ENCODE measurements at regions not wholly inside any gene's neighbourhood (a gene's known extent, or its start where the extent isn't known, plus 50 kb on each side); places are given as distances from the start of the nearest gene placed in this dataset.
"Not testable (repeated sequence)": the region's sequence is repeated elsewhere in the genome, so short reads cannot be mapped to it uniquely, and the experiment has no call there.

DNA sequence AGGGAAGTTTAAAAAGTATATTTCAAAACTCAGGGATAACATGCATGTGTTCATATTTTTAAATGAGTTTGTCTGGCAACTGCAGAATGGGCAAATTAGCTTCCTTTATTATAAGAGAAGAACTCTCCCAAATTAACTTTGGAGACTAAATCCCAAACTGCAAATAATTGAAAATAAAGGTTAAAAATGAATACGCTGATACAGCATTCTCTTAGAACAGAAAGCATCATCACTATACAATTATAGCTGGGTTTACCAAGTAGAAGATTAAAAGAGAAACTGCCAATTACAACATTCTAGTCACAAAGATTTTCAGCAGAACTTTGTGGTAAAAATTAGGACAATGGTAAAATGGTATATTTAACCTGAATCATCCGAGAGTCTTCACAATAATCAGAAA, 73.3 kb downstream of the OLFM4 start:
- no peak for DNase-seq

DNA sequence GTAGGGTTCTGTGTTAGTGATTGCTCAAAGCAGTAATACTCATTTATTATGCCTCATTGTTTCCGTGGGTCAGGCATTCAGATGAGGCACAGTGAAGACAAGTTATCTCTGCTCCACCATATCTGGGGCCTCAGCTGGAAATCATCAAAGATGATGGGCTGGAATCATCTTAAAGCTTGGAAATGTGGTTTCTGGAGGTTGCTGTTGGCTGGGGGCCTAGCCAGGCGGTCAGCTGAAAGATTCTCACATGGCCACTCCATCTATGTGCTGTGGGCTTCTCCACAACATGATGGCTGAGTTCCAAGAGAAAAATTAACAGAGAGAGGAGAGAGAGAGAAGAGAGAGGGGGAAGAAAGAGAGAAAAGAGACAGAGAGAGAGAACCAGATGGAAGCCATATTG, 75.5 kb downstream of the OLFM4 start:
- no peak for DNase-seq

DNA sequence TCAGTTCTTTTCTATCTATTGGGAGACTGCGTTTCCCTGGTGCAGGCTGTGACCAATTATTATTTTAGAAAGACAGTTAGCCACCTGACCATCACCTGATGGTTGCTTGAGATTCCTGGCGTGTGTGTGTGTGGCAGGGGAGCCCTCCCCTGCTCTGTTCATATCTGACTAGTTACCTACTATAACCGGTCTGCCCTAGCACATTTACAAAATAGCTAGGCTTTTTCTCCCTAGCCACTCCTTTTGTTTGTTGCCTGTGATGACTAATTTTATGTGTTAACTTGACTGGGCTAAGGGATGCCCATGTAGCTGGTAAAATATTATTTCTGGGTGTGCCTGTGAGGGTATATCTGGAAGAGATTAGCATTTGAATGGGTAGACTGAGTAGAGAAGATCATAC, 76.9 kb downstream of the OLFM4 start:
- DNase-seq, result no peak

DNA sequence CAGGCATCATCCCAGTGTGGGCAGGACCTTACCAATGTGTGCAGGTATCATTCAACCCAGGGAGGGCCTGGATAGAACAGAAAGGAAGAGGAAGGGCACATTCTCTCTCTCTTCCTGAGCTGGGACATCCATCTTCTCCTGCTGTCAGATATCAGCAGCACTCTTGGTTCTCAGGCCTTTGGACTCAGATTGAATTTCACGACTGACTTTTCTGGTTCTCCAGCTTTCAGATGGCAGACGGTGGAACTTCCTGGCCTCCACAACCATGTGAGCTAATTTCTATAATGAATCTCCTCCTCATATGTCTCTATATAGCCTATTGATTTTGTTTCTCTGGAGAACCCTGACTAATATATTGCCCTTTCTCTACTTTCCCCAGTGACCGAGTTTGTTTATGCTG, 77.3 kb downstream of the OLFM4 start:
- DNase-seq, result no peak

DNA sequence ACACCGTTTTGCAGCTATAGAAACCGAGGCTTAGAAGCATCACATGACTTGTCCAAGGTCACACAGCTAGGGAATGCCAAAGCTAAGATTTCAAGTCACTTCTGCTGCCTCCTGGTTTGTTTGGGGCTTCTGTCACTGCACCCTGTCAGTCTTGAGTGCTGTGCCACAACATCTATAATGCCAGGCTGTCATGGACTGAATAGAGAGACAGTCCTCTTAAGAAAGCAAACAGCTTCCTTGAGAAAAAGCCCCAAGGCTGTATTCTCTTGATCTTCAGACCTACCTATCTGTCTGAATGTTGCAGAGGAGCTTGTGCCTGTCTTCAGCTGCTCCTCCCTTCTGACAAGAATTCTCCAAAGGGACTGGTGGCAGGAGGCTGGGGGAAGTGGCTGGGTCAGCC, 81.6 kb downstream of the OLFM4 start:
- no peak for DNase-seq

DNA sequence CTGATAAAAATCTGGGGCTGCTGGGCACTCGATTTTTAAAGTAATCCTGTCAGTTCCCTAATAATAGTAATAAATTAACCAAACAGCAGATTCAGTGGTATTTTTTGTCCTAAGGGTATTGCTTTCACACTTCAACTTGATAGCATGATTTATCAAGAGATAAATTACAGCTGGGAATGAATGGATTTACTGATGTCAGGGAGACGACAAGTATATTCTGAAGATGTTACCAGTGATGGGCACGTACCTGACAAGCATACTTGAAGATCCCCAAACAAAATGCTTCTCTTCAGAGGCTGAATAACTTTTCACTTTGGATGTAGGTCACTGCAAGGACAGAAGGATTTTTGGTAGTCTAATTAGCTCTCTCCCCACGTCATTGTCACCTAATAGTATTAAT, 82.0 kb downstream of the OLFM4 start:
- no peak for DNase-seq

DNA sequence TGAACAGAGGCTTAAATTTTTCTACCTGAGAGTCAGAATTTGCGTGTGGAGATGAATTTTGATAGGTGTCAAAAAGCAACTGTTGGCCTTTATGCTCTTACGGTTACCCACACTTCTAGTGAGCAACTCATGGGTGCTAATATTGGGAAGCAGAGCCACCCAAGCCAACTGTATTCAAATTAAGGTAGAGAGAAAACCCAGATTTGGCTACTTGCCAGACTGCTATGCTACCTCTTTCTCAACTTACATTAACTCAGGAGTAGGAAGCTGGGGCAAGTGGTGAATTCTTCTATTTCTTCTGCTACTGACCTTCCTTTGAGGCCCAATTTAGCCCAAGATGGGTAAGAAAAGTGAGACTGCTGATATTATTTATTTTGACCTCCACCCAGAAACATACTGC, 83.9 kb downstream of the OLFM4 start:
- DNase-seq, result peak; percentile 10

DNA sequence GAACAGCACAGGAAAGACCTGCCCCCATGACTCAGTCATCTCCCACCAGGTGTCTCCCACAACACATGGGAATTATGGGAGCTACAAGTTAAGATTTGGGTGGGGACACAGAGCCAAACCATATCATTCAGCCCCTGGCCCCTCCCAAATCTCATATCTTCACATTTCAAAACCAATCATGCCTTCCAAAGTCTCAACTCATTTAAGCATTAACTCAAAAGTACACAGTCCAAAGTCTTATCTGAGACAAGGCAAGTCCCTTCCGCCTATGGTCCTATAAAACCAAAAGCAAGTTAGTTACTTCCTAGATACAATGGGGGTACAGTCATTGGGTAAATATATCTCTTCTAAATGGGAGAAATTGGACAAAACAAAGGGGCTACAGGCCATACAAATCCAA, 88.4 kb downstream of the OLFM4 start:
- not testable (repeated sequence) for DNase-seq

DNA sequence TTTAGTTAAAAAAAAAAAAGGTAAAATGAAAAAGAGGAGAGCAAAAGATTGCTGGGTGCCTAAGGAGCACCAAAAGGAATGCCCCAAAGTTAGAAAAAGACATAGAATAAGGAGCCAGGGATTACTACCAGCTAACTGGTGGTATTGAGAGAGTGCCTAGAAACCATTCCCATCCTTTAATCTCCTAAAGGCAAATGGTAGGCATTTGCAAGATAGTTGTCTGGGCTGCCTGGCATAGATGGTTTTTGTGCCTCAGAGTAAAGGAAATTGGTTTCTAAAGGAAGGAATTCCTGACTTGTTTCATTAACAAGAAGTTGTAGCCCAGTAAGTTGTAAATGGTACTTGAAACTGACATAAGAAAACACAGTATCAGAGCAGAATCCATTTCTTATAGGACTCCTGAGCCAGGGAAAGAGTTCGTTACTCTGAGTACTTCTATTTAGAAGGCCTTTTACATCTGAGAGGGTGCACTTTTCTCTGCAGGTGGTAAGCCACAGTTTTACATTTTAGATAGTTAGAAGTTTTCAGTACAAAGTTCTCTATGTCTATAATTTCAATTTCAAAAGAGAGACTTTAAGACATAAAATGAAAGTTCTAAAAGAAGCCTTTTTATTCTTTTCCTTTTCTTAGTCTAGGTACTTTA, 92.6 kb downstream of the OLFM4 start:
- no peak for DNase-seq

DNA sequence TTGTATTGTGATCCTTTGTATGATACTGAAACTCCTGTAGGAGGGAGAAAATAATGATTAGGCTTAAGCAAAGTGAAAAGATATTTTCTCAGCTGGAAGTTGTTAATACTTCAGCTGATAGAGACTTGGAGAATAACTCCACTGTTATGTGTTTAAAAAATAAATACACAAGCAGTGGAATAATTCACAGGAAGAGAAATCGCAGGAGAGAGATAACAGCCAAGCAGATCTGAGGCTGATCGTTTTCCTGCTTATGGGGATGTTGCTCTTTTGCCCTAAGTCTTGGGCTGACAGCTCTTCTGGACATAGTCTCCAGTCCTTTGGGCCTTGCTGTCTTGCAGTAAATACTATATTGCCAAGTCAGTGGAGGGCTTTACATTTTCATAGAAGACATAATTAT, 93.3 kb downstream of the OLFM4 start:
- no peak for DNase-seq

DNA sequence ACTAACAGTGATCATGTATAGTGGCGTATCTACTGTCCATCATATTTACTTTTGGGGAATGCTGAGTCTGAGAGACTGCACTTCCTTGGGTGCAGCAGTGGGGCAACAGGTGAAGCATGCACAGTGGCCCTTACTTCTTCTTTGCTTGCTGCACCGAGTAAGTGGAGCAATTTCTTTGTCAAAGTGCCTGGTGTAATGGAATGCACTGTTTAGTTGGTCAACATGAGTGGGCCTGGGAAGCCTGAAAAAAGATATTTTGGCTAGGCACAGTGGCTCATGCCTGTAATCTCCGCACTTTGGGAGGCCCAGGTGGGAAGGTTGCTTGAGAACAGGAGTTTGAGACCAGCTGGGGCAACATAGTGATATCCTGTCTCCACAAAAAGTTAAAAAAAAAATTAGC, 94.9 kb downstream of the OLFM4 start:
- no peak for DNase-seq

DNA sequence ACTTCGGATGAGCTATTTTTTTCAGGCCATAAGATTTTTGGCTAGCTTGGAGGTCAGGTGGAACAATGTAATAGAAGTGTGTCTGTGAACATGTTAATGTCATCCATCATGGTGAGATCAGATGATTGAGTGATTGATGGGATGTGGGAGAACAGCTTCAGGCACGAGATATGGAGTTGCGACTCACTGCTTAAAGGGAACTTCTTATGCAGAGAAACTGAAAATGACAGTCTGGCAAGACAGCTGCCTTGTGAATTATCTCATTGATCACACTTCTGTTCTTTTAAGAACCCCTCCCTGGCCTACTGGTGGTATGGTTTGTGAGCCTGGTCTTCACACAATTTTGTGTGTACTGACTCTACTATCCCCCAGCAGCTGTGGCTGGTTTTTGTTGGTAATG, 96.0 kb downstream of the OLFM4 start:
- no peak for DNase-seq

DNA sequence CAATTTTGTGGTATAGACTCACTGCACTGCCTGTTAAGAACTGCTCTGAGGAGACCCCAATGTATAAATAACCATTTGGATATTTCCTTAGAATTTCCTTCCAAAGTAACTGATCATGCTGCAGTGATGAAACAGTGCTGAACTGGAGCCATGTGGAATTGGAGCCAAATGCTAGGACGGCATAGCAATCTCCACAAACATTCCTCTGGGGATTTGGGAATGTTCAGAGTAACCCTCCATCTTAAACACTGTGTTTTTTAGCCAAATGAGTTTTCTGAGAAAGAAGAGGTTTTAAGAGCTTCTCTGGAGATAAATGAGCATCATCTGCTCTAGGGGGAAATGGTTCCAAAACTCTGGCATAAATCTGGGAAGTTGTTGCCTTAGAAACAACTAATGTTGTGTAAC, 98.2 kb downstream of the OLFM4 start:
- no peak for DNase-seq

DNA sequence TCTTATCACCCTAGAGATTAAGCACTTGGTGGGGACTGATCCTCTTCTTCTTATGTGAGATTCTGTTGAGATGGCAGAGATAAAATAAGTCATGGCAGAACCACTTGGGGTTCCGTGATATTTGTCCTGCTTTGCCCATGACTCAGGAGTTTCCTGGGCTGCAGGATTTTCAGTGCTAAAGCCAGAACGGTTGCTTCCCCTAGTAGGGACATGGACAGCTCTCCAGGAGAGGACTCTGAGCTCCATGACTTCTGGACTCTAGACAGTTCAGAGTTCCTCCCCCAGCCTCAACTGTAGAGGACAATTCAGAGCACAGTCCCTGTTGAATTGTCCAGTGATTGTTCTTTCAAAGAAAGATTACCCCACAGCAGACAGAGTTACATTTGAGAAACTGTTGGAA, 98.8 kb downstream of the OLFM4 start:
- DNase-seq, result no peak

DNA sequence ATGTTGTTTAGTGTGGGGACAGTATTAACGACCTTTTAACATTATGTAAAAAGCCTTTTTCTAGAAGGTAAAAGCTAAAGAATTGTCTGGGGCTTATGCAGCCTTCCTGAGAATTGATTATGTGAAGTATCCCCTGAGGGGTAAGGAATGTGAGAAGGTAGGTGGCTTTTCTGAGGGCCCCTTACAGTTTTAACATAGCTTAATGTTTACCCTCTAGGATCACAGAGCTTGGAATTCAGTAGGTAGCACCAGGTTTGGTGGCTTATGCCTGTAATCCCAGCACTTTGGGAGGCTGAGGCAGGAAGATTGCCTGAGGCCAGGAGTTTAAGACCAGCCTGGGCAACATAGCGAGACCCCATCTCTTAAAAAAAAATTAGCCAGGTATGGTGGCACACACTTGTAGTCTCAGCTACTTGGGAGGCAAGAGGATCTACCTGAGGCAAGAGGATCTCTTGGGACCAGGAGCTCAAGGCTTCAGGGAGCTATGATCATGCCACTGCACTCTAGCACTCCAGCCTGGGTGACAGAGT, 101.3 kb downstream of the OLFM4 start:
- DNase-seq, result no peak

DNA sequence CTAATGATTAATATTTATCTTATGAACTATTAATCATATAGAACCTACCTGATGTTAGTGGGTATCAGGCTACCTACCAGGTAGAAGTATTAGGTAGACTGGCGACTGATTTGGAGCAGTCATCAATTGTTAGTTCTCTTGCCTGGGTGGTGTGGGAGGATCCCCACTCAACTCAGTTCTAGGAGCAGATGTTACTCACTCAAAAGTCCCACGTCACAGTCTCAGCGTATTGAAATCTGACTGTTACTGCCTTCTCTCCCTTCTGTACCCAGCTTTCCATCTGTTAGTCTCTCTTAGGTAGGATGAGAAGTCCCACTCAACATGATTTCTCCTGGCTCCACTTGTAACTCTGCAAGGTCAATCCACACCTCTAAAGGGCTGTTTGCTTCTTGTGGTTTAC, 102.7 kb downstream of the OLFM4 start:
- DNase-seq, result no peak

DNA sequence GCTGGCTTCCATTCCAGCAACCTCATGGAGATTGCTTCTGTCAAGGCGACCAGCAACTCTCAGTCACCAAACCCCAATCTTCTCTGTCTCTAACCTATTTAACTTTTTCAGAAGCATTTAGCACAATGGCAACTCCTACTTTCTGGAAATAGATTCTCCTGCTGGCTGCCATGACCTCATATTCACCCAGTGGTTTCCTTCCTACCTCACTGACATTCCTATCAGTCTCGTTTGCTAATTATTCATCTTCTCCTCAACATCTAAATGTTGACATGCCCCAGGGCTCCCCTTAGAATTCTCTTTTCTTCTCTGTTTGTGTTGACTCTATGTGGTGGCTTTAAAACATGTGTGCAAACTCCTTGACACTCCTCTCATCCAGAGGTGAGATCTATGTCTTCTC, 106.7 kb downstream of the OLFM4 start:
- DNase-seq, result no peak

DNA sequence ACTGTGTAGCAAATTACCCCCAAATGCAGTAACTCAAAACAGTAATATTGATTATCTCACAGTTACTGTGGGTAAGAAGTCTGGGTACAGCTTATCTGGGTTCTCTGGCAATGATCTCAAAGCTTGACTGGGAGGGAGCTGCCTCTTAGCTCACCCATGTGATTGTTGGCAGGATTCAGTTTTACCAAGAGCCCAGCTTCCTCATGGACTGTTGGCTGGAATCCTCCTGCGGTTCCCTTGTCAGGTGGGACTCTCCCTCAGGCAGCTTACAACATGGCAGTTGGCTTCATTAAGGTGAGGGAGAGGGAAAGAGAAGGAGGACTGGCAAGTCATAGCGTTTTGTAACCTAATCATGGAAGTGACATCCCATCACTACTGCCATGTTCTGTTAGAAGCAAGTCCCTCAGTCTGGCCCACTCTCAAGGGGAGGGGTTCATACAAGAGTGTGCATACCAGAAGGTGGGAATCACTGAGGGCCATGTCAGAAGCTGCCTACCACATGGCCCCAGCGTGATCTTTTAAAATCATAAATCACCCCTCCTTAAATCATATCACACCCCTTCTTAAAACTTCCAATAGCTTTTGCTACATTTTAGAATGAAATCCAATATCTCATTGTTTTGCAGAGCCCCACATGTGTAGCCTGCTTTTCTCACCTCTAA, 108.1 kb downstream of the OLFM4 start:
- DNase-seq, result no peak

DNA sequence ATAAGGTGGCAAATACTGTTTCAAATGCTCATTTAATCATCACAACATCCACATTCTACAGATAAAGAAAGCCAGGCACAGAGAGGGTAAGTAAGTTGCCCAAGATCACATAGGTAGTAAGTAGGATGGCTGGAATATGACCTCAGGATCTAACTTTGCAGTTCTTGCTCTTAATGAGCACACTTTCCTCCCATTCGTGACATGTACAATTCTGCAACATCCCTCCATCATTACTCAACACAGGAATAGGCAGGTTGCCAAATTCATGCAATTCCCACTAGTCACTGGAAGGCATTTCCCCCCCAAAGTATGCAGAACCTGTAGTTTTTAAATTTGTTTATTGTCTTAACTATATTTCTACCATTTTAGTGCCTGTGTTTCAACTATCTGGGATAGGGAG, 109.2 kb downstream of the OLFM4 start:
- no peak for DNase-seq

DNA sequence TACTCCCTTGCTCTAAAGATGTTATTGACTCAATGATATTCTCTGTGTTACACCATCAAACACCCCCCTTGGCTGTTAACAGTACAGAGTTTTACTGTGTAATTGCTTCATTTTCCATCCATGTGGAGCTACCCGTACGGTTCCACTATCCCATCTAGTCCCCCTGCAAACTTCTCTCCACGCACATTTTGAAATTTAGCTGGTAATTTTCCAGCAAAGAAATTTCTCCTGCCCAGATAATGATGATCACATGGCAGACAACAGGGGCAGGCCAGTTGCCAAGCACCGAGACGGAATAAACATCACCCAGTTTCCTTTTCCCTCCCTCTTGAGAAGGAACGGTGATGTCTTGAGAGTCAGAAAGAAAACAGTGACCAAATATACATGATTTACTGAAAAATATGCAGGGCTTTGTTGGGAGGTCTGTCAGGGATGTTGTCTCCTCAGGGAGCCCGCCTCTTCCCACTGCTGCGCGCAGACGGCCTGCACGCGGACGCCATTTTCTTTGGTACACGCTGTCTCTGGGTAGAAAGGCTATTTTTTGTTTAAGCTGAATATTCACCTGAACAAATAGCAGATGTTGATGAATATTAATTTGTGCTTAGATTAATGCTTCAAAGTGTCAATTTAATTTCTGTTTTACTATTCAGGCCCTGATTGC, 109.9 kb downstream of the OLFM4 start:
- DNase-seq, result no peak

DNA sequence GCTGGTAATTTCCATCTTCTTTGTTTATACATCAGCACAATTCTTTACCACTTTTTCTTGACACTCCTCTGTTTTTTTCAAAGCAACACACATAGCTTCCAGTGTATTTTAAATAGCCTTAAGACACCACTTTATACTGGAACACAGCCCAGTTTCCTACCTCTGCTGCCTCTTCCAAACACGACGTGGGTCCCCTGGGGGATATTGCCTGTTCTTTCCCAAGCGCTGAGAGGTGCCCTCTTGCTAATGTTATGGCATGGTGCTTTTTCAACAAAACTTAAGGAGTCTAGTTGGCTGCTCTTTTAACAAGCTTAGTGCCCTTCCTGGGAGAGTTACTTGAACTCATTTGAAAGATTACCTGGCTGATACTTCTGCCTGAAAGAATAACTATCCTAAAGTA, 112.7 kb downstream of the OLFM4 start:
- DNase-seq, result peak; percentile 50

DNA sequence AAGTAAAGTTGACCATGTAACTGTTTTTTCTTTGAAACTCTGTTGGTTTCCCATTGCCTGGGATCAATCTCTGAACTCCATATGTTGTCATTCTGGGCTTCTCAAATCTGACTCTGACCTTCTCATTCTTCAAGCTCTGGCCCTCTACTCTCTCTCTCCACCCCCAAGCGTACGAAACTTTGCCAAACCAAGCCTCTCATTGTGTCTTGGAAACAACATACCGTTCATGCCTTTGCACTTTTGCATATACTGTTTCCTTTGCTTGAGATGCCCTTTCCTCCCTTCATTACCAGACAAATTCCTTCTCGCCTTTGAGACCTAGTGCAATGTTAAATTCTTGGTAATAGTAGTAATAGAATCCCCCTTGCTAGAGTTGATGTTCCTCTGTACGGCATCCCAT, 113.7 kb downstream of the OLFM4 start:
- DNase-seq, result no peak

DNA sequence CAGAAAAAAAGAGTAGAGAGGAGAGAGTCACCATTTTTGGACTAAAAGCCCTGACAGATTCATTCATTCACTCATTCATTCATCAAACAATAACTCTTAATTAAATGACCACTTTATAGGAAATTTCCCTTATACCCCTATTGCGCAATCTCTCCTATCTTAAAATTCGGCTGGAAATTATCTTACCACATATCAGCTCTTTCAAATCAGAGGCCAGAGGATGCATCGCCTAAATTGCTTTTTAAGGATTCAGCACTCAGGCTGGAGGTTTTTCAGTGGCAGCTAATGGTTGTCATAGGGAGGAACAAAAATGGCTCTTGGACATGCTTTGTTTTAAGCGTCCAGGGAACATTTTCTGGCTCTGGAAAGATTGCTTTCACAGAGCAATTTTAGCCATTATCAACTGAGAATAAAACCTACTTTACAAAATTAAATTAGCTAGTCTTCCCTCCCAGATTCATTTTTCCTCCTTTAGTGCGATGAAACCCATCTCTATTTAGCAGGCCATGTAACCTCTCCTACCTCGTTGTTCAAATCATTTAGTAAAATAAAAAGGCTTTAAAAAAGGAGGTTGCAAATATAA, 115.2 kb downstream of the OLFM4 start:
- DNase-seq, result no peak

DNA sequence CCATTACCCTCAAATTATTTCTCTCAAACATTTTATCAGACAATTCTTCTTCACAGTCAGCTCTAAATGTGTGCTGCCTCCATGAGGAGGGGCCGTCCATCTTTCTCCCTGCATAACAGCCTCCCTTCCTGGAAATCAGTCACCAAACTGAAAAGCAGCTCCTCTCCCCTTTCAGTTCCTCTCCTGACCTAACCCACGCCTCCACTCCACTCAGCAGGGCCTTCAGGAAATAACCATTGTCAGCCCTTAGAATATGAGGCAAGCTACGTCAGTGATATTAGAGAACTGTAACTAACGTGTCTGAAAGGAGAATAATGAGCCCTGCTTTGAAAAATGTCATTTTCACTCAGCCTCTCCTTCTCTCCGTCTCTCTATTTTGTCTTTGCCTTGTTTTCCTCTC, 116.2 kb downstream of the OLFM4 start:
- no peak for DNase-seq
